Lower leg skin (tissue), 4 donors: ENCODE measurements at regions not wholly inside any gene's neighbourhood (a gene's known extent, or its start where the extent isn't known, plus 50 kb on each side); places are given as distances from the start of the nearest gene placed in this dataset.

Experiments
- DNase-seq, 2 donors: peaks; one replicate each; pipeline ENCODE4 v3.0.0-alpha.2; 2019; ENCODE audit warnings: low spot score in 2 of 2
- H3K4me3 ChIP-seq: fragments of 200-600 bp; sonication (generic); 2 replicates; pipeline ENCODE4 v1.5.1; 2017; ENCODE audit warnings: mild to moderate bottlenecking, low read depth; ENCODE audit not compliant: poor library complexity, severe bottlenecking
- CTCF ChIP-seq, 3 donors: fragments of 450-650 bp; IDR thresholded peaks; one replicate each; pipeline ENCODE4 v1.5.1; 2016; ENCODE audit warnings: antibody characterized with exemption in 3 of 3, mild to moderate bottlenecking in 3 of 3, moderate library complexity in 2 of 3
- POLR2A ChIP-seq, 2 donors: fragments of 450-650 bp; IDR thresholded peaks; one replicate each; pipeline ENCODE4 v1.6.1; 2016 to 2017; ENCODE audit warnings: antibody characterized with exemption in 2 of 2, mild to moderate bottlenecking in 1 of 2, moderate library complexity in 1 of 2
- WGBS, 2 donors: methylation state at CpG; one replicate each; pipeline ENCODE4 v1.1.5; 2018; 5-methylcytosine and 5-hydroxymethylcytosine counted together
- intact Hi-C: fragments of 100-400 bp; cut with DNase I; formaldehyde crosslinking; loops from one replicate; pipeline ENCODE4 v1.15.0; 2023; ENCODE audit warnings: low total_unique reads

GRCh38 chr17:77792626-77793025, 165.9 kb upstream of the TNRC6C start:
- no peak for DNase-seq
- intact Hi-C loops = no loop called here
- no peak for TF ChIP-seq CTCF (IDR thresholded peaks at IDR 0.05)
- TF ChIP-seq POLR2A (IDR thresholded peaks at IDR 0.05) = no peak
- 86% methylated on average over 6 to 10 of the region's 10 CpGs for WGBS, 2 donors
- no peak overlapping the region for H3K4me3 ChIP-seq

GRCh38 chr17:77793146-77793970, 165.1 kb upstream of the TNRC6C start:
- TF ChIP-seq CTCF (IDR thresholded peaks at IDR 0.05) = no peak
- TF ChIP-seq POLR2A (IDR thresholded peaks at IDR 0.05) = no peak
- intact Hi-C loops = no loop called here
- 70 to 87% methylated on average over 40 of the region's 40 CpGs for WGBS, 2 donors
- H3K4me3 ChIP-seq = no peak overlapping the region
- no peak for DNase-seq

GRCh38 chr17:77793971-77794235, 164.6 kb upstream of the TNRC6C start:
- WGBS, 2 donors = 91 to 97% methylated on average over 5 of the region's 5 CpGs
- intact Hi-C loops = no loop called here
- DNase-seq = no peak
- no peak overlapping the region for H3K4me3 ChIP-seq
- no peak for TF ChIP-seq POLR2A (IDR thresholded peaks at IDR 0.05)
- TF ChIP-seq CTCF (IDR thresholded peaks at IDR 0.05) = no peak

- TF ChIP-seq CTCF (IDR thresholded peaks at IDR 0.05) = no peak
- DNase-seq = no peak
- H3K4me3 ChIP-seq = no peak overlapping the region
- 73 to 78% methylated on average over 6 of the region's 6 CpGs for WGBS, 2 donors
- intact Hi-C loops = no loop called here
These were observed 163.7 kb upstream of the TNRC6C start for GRCh38 chr17:77794846-77795245.

DNA sequence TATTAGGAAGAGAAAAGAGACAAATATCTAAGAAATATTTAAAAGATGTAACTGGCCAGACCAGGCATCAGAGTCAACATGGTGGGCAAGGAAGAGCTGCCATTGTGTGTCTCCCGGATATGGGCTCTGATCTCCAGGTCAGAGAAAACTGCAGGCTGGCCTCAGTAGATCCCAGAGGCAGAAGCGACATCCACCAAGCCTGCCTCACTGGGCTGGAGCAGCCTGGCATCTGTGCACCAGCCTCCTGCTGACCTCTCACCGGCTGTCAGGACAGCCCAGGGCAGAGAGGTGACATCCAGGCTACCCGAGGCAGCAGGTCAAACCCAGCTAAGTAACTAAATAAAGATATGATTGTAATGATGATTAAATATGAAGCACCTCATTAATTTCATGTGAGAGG, 162.8 kb upstream of the TNRC6C start:
- TF ChIP-seq CTCF (IDR thresholded peaks at IDR 0.05) (no peak), POLR2A (IDR thresholded peaks at IDR 0.05) (no peak)
- no peak overlapping the region for H3K4me3 ChIP-seq
- WGBS, 2 donors = 72 to 83% methylated on average over 4 of the region's 4 CpGs
- intact Hi-C loops = no loop called here
- no peak for DNase-seq
